ENCODE measurements at regions not wholly inside any gene's neighbourhood (a gene's known extent, or its start where the extent isn't known, plus 50 kb on each side); places are given as distances from the start of the nearest gene placed in this dataset.

DNA sequence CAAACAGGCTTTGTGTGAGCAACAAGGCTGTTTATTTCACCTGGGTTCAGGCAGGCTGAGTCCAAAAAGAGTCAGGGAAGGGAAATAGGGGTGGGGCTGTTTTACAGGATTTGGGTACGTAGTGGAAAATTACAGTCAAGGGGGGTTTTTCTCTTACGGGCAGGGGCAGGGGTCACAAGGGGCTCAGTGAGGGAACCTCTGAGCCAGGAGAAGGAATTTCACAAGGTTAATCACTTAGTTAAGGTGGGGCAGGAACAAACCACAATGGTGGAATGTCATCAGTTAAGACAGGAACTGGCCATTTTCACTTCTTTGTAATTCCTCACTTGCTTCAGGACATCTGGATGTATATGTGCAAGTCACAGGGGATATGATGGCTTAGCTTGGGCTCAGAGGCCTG lies 1592.8 kb upstream of the GBE1 start:
- TF ChIP-seq, protein P1, sequence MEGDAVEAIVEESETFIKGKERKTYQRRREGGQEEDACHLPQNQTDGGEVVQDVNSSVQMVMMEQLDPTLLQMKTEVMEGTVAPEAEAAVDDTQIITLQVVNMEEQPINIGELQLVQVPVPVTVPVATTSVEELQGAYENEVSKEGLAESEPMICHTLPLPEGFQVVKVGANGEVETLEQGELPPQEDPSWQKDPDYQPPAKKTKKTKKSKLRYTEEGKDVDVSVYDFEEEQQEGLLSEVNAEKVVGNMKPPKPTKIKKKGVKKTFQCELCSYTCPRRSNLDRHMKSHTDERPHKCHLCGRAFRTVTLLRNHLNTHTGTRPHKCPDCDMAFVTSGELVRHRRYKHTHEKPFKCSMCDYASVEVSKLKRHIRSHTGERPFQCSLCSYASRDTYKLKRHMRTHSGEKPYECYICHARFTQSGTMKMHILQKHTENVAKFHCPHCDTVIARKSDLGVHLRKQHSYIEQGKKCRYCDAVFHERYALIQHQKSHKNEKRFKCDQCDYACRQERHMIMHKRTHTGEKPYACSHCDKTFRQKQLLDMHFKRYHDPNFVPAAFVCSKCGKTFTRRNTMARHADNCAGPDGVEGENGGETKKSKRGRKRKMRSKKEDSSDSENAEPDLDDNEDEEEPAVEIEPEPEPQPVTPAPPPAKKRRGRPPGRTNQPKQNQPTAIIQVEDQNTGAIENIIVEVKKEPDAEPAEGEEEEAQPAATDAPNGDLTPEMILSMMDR (IDR thresholded peaks at IDR 0.05): no peak
- TF ChIP-seq POLR2A (IDR thresholded peaks at IDR 0.05): no peak

Measured in body of pancreas (tissue), 4 donors.